HUES6 (cell line): ENCODE measurements at regions not wholly inside any gene's neighbourhood (a gene's known extent, or its start where the extent isn't known, plus 50 kb on each side); places are given as distances from the start of the nearest gene placed in this dataset.

Source experiments
- H3K27ac ChIP-seq: 2 replicates; pipeline ENCODE4 v1.7.0; 2013; ENCODE audit warnings: low read depth, mild to moderate bottlenecking, low read length, inconsistent platforms
- H3K27me3 ChIP-seq: 2 replicates; pipeline ENCODE4 v1.6.1; 2013; ENCODE audit warnings: low read length; ENCODE audit not compliant: control insufficient read depth, insufficient read depth
- H3K36me3 ChIP-seq: 2 replicates; pipeline ENCODE4 v1.6.1; 2013; ENCODE audit warnings: low read length; ENCODE audit not compliant: control insufficient read depth, insufficient read depth
- H3K4me1 ChIP-seq: 2 replicates; pipeline ENCODE4 v1.6.1; 2013; ENCODE audit warnings: low read length; ENCODE audit not compliant: control insufficient read depth, insufficient read depth
- H3K4me3 ChIP-seq: 2 replicates; pipeline ENCODE4 v1.5.1; 2013; ENCODE audit warnings: low read depth, low read length
- H3K9ac ChIP-seq: one replicate; pipeline ENCODE4 v1.6.1; 2013; ENCODE audit warnings: mild to moderate bottlenecking, low read length
- H3K9me3 ChIP-seq: 2 replicates; pipeline ENCODE4 v1.6.1; 2013; ENCODE audit warnings: low read depth, low read length; ENCODE audit not compliant: control insufficient read depth, insufficient read depth

- no peaks in the 10 kb centered on the region for H3K36me3 ChIP-seq
- H3K9me3 ChIP-seq: no peaks in the 10 kb centered on the region
- no peaks in the 10 kb centered on the region for H3K4me1 ChIP-seq
- H3K27me3 ChIP-seq: no peaks in the 10 kb centered on the region
- H3K9ac ChIP-seq: no peak overlapping the region
- H3K27ac ChIP-seq: no peak overlapping the region
- H3K4me3 ChIP-seq: no peak overlapping the region
These were observed 143.5 kb upstream of the LNX1 start for GRCh38 chr4:53734584-53735353.

- H3K27ac ChIP-seq: no peak overlapping the region
- no peaks in the 10 kb centered on the region for H3K27me3 ChIP-seq
- H3K9ac ChIP-seq: no peak overlapping the region
- H3K4me3 ChIP-seq: no peak overlapping the region
- H3K9me3 ChIP-seq: no peaks in the 10 kb centered on the region
- H3K4me1 ChIP-seq: no peaks in the 10 kb centered on the region
- no peaks in the 10 kb centered on the region for H3K36me3 ChIP-seq
These were observed 142.9 kb upstream of the LNX1 start for GRCh38 chr4:53734182-53734581.

GRCh38 chr4:53732661-53733060 is 141.4 kb upstream of the LNX1 start:
- Histone ChIP-seq H3K4me3 (no peak overlapping the region), H3K27ac (no peak overlapping the region), H3K36me3 (no peaks in the 10 kb centered on the region), H3K4me1 (no peaks in the 10 kb centered on the region), H3K27me3 (no peaks in the 10 kb centered on the region), H3K9ac (no peak overlapping the region), H3K9me3 (no peaks in the 10 kb centered on the region)

GRCh38 chr4:53730031-53730805 is 138.9 kb upstream of the LNX1 start:
- Histone ChIP-seq H3K27me3 (no peaks in the 10 kb centered on the region), H3K4me3 (no peak overlapping the region), H3K9me3 (no peaks in the 10 kb centered on the region), H3K27ac (no peak overlapping the region), H3K9ac (no peak overlapping the region), H3K36me3 (no peaks in the 10 kb centered on the region), H3K4me1 (no peaks in the 10 kb centered on the region)

GRCh38 chr4:53722110-53722509 is 130.8 kb upstream of the LNX1 start:
- no peaks in the 10 kb centered on the region for H3K36me3 ChIP-seq
- H3K27ac ChIP-seq: no peak overlapping the region
- no peak overlapping the region for H3K9ac ChIP-seq
- H3K9me3 ChIP-seq: no peaks in the 10 kb centered on the region
- H3K4me3 ChIP-seq: no peak overlapping the region
- H3K4me1 ChIP-seq: no peaks in the 10 kb centered on the region
- no peaks in the 10 kb centered on the region for H3K27me3 ChIP-seq

GRCh38 chr4:53721263-53721662 is 130.0 kb upstream of the LNX1 start:
- no peaks in the 10 kb centered on the region for H3K4me1 ChIP-seq
- H3K27ac ChIP-seq: no peak overlapping the region
- no peaks in the 10 kb centered on the region for H3K27me3 ChIP-seq
- H3K36me3 ChIP-seq: no peaks in the 10 kb centered on the region
- H3K4me3 ChIP-seq: no peak overlapping the region
- no peaks in the 10 kb centered on the region for H3K9me3 ChIP-seq
- no peak overlapping the region for H3K9ac ChIP-seq

- no peak overlapping the region for H3K4me3 ChIP-seq
- H3K4me1 ChIP-seq: no peaks in the 10 kb centered on the region
- H3K27ac ChIP-seq: no peak overlapping the region
These were observed 129.5 kb upstream of the LNX1 start for GRCh38 chr4:53720776-53721175.

GRCh38 chr4:53717064-53717549 is 125.8 kb upstream of the LNX1 start:
- H3K4me1 ChIP-seq: no peaks in the 10 kb centered on the region
- no peaks in the 10 kb centered on the region for H3K36me3 ChIP-seq
- H3K9me3 ChIP-seq: no peaks in the 10 kb centered on the region
- H3K27me3 ChIP-seq: no peaks in the 10 kb centered on the region
- no peak overlapping the region for H3K9ac ChIP-seq
- H3K4me3 ChIP-seq: no peak overlapping the region
- H3K27ac ChIP-seq: no peak overlapping the region

More at GRCh38 chr4:53720776-53721175, 129.5 kb upstream of the LNX1 start:
- H3K9ac ChIP-seq: no peak overlapping the region
- no peaks in the 10 kb centered on the region for H3K27me3 ChIP-seq
- H3K36me3 ChIP-seq: no peaks in the 10 kb centered on the region
- H3K9me3 ChIP-seq: no peaks in the 10 kb centered on the region

GRCh38 chr4:53716471-53717063 is 125.3 kb upstream of the LNX1 start:
- H3K9ac ChIP-seq: no peak overlapping the region
- no peaks in the 10 kb centered on the region for H3K27me3 ChIP-seq
- no peaks in the 10 kb centered on the region for H3K9me3 ChIP-seq
- no peak overlapping the region for H3K27ac ChIP-seq
- H3K4me1 ChIP-seq: no peaks in the 10 kb centered on the region
- no peaks in the 10 kb centered on the region for H3K36me3 ChIP-seq
- H3K4me3 ChIP-seq: no peak overlapping the region

- H3K4me3 ChIP-seq: no peak overlapping the region
- no peak overlapping the region for H3K27ac ChIP-seq
- no peaks in the 10 kb centered on the region for H3K36me3 ChIP-seq
- H3K9ac ChIP-seq: no peak overlapping the region
- no peaks in the 10 kb centered on the region for H3K4me1 ChIP-seq
- no peaks in the 10 kb centered on the region for H3K9me3 ChIP-seq
- H3K27me3 ChIP-seq: no peaks in the 10 kb centered on the region
These were observed 124.7 kb upstream of the LNX1 start for GRCh38 chr4:53716011-53716410.
